ENCODE measurements at regions not wholly inside any gene's neighbourhood (a gene's known extent, or its start where the extent isn't known, plus 50 kb on each side); places are given as distances from the start of the nearest gene placed in this dataset.

DNA sequence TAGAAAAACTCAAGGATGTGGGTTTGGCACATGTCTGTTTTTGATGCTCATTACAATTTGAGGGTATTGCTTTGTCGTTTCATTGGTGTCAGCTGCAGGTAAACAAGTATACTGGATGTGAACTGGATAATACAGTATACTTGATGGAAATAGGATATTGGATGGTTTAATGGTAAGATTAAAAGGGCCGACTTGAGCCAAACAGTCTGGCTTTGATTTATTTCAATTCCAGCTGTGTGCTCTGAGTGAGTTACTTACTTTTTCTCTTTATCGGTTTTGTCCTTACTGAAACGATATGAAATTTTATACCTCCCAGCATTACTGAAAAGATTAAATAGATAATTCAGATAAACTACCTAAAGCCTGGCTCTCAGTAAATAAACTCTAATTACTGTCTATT is 227.6 kb downstream of the ASXL3 start (continued):
- no peak for TF ChIP-seq ESRRA (CRISPR knock-in tag; IDR thresholded peaks at IDR 0.05; ENCODE audit: borderline replicate concordance)
- TF ChIP-seq HMGA2 (CRISPR knock-in tag; IDR thresholded peaks at IDR 0.05) = no peak
- TF ChIP-seq TP53 (CRISPR knock-in tag; IDR thresholded peaks at IDR 0.05) = no peak
- no peak for TF ChIP-seq IRF2 (CRISPR knock-in tag; IDR thresholded peaks at IDR 0.05; ENCODE audit: borderline replicate concordance, low read depth)
- no peak for TF ChIP-seq TCF7 (CRISPR knock-in tag; IDR thresholded peaks at IDR 0.05; ENCODE audit: low read depth)
- TF ChIP-seq SMAD3 (CRISPR knock-in tag; IDR thresholded peaks at IDR 0.05; ENCODE audit: borderline replicate concordance) = no peak
- TF ChIP-seq, protein P1, sequence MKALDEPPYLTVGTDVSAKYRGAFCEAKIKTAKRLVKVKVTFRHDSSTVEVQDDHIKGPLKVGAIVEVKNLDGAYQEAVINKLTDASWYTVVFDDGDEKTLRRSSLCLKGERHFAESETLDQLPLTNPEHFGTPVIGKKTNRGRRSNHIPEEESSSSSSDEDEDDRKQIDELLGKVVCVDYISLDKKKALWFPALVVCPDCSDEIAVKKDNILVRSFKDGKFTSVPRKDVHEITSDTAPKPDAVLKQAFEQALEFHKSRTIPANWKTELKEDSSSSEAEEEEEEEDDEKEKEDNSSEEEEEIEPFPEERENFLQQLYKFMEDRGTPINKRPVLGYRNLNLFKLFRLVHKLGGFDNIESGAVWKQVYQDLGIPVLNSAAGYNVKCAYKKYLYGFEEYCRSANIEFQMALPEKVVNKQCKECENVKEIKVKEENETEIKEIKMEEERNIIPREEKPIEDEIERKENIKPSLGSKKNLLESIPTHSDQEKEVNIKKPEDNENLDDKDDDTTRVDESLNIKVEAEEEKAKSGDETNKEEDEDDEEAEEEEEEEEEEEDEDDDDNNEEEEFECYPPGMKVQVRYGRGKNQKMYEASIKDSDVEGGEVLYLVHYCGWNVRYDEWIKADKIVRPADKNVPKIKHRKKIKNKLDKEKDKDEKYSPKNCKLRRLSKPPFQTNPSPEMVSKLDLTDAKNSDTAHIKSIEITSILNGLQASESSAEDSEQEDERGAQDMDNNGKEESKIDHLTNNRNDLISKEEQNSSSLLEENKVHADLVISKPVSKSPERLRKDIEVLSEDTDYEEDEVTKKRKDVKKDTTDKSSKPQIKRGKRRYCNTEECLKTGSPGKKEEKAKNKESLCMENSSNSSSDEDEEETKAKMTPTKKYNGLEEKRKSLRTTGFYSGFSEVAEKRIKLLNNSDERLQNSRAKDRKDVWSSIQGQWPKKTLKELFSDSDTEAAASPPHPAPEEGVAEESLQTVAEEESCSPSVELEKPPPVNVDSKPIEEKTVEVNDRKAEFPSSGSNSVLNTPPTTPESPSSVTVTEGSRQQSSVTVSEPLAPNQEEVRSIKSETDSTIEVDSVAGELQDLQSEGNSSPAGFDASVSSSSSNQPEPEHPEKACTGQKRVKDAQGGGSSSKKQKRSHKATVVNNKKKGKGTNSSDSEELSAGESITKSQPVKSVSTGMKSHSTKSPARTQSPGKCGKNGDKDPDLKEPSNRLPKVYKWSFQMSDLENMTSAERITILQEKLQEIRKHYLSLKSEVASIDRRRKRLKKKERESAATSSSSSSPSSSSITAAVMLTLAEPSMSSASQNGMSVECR (CRISPR knock-in tag; IDR thresholded peaks at IDR 0.05; ENCODE audit: borderline replicate concordance) = no peak

- ChIA-PET CTCF (interaction anchor here (0.7 kb wide), 1 partner anchor 197 kb away, joined by 3 read pairs; no protein-coding TSS in a partner anchor), POLR2A (no interaction called here)
- no peak overlapping the region for H3K27ac Mint-ChIP-seq
- no peaks in the 10 kb centered on the region for H3K9me3 Mint-ChIP-seq
- H3K36me3 Mint-ChIP-seq = no peaks in the 10 kb centered on the region
- ATAC-seq (no peak), DNase-seq (ENCODE audit: low spot score) (no peak)
- no peak overlapping the region for H3K4me3 Mint-ChIP-seq
- H3K4me1 Mint-ChIP-seq = no peaks in the 10 kb centered on the region
- TF ChIP-seq TP53 (CRISPR knock-in tag; IDR thresholded peaks at IDR 0.05) = no peak
- TF ChIP-seq, protein P2, sequence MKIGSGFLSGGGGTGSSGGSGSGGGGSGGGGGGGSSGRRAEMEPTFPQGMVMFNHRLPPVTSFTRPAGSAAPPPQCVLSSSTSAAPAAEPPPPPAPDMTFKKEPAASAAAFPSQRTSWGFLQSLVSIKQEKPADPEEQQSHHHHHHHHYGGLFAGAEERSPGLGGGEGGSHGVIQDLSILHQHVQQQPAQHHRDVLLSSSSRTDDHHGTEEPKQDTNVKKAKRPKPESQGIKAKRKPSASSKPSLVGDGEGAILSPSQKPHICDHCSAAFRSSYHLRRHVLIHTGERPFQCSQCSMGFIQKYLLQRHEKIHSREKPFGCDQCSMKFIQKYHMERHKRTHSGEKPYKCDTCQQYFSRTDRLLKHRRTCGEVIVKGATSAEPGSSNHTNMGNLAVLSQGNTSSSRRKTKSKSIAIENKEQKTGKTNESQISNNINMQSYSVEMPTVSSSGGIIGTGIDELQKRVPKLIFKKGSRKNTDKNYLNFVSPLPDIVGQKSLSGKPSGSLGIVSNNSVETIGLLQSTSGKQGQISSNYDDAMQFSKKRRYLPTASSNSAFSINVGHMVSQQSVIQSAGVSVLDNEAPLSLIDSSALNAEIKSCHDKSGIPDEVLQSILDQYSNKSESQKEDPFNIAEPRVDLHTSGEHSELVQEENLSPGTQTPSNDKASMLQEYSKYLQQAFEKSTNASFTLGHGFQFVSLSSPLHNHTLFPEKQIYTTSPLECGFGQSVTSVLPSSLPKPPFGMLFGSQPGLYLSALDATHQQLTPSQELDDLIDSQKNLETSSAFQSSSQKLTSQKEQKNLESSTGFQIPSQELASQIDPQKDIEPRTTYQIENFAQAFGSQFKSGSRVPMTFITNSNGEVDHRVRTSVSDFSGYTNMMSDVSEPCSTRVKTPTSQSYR (CRISPR knock-in tag; IDR thresholded peaks at IDR 0.05) = no peak
- TF ChIP-seq E2F4 (CRISPR knock-in tag; IDR thresholded peaks at IDR 0.05; ENCODE audit: borderline replicate concordance, low read depth) = no peak
- no peak for TF ChIP-seq ATF3 (CRISPR knock-in tag; conservative IDR thresholded peaks at IDR 0.05)
- TF ChIP-seq NFYB (CRISPR knock-in tag; conservative IDR thresholded peaks at IDR 0.05; ENCODE audit: low read depth) = no peak
- TF ChIP-seq, protein P3, sequence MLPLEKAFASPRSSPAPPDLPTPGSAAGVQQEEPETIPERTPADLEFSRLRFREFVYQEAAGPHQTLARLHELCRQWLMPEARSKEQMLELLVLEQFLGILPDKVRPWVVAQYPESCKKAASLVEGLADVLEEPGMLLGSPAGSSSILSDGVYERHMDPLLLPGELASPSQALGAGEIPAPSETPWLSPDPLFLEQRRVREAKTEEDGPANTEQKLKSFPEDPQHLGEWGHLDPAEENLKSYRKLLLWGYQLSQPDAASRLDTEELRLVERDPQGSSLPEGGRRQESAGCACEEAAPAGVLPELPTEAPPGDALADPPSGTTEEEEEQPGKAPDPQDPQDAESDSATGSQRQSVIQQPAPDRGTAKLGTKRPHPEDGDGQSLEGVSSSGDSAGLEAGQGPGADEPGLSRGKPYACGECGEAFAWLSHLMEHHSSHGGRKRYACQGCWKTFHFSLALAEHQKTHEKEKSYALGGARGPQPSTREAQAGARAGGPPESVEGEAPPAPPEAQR (CRISPR knock-in tag; IDR thresholded peaks at IDR 0.05) = no peak
- TF ChIP-seq, protein P4, sequence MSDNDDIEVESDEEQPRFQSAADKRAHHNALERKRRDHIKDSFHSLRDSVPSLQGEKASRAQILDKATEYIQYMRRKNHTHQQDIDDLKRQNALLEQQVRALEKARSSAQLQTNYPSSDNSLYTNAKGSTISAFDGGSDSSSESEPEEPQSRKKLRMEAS (CRISPR knock-in tag; IDR thresholded peaks at IDR 0.05) = no peak
- TF ChIP-seq, protein P5, sequence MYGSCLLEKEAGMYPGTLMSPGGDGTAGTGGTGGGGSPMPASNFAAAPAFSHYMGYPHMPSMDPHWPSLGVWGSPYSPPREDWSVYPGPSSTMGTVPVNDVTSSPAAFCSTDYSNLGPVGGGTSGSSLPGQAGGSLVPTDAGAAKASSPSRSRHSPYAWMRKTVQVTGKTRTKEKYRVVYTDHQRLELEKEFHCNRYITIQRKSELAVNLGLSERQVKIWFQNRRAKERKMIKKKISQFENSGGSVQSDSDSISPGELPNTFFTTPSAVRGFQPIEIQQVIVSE (CRISPR knock-in tag; IDR thresholded peaks at IDR 0.05; ENCODE audit: borderline replicate concordance) = no peak
- H3K27me3 Mint-ChIP-seq (ENCODE audit: low read depth) = no peaks in the 10 kb centered on the region
Observed at GRCh38 chr18:33804258-33804657, 226.2 kb downstream of the ASXL3 start.

Measured in WTC11 (cell line).